Mammary epithelial cell (primary cell): ENCODE measurements at regions not wholly inside any gene's neighbourhood (a gene's known extent, or its start where the extent isn't known, plus 50 kb on each side); places are given as distances from the start of the nearest gene placed in this dataset.

ENCODE experiments used
- EZH2 ChIP-seq: IDR thresholded peaks from 2 replicates; pipeline ENCODE4 v1.6.1; 2012; ENCODE audit warnings: low read length, inconsistent platforms, borderline replicate concordance
- TF ChIP-seq, protein P1 (sequence below), 2 donors: IDR thresholded peaks in 1 of 2; conservative IDR thresholded peaks in 1 of 2; 2 replicates each; pipeline ENCODE4 v1.5.1; 2011 to 2012; ENCODE audit warnings: inconsistent platforms in 2 of 2, low read length in 2 of 2, mild to moderate bottlenecking in 2 of 2, control low read depth in 1 of 2, low read depth in 1 of 2; ENCODE audit not compliant: insufficient read depth in 1 of 2; ENCODE audit errors: extremely low read depth in 1 of 2

DNA sequence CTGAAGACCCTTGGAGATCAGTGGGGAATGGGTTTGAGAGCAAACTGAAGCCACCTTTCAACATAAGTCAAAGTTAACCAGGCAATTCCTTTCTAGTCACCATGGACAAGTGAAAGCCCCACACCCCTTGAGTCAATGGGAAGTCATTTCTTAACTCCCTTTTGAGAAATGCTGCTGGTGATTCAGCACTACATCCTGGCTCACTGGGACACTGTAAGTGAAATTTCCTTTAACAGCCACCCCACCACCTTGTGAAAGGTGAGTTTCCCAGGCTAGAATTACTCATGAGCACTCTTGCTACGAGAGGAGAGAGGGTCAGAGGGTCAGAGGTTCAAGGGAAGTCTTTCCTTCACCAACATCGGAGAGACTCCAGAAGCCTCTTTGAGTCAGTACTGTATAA is 93.3 kb upstream of the MARCKS start:
- TF ChIP-seq, protein P1, sequence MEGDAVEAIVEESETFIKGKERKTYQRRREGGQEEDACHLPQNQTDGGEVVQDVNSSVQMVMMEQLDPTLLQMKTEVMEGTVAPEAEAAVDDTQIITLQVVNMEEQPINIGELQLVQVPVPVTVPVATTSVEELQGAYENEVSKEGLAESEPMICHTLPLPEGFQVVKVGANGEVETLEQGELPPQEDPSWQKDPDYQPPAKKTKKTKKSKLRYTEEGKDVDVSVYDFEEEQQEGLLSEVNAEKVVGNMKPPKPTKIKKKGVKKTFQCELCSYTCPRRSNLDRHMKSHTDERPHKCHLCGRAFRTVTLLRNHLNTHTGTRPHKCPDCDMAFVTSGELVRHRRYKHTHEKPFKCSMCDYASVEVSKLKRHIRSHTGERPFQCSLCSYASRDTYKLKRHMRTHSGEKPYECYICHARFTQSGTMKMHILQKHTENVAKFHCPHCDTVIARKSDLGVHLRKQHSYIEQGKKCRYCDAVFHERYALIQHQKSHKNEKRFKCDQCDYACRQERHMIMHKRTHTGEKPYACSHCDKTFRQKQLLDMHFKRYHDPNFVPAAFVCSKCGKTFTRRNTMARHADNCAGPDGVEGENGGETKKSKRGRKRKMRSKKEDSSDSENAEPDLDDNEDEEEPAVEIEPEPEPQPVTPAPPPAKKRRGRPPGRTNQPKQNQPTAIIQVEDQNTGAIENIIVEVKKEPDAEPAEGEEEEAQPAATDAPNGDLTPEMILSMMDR (conservative IDR thresholded peaks at IDR 0.05 in 1 of 2, IDR thresholded peaks at IDR 0.05 in 1 of 2; ENCODE audit: extremely low read depth in 1 of 2, insufficient read depth in 1 of 2, low read depth in 1 of 2, low read length in 2 of 2): no peak
- no peak for TF ChIP-seq EZH2
